Activated CD8-positive, alpha-beta memory T cell treated with anti-CD3 and anti-CD28 coated beads, Interleukin-2, amount 50 U/mL, for 48 hours (primary cell): ENCODE measurements at regions not wholly inside any gene's neighbourhood (a gene's known extent, or its start where the extent isn't known, plus 50 kb on each side); places are given as distances from the start of the nearest gene placed in this dataset.
"Not testable (repeated sequence)": the region's sequence is repeated elsewhere in the genome, so short reads cannot be mapped to it uniquely, and the experiment has no call there.

Experiments
- DNase-seq: peaks from one replicate; pipeline ENCODE4 v3.0.0-alpha.2; 2020

DNA sequence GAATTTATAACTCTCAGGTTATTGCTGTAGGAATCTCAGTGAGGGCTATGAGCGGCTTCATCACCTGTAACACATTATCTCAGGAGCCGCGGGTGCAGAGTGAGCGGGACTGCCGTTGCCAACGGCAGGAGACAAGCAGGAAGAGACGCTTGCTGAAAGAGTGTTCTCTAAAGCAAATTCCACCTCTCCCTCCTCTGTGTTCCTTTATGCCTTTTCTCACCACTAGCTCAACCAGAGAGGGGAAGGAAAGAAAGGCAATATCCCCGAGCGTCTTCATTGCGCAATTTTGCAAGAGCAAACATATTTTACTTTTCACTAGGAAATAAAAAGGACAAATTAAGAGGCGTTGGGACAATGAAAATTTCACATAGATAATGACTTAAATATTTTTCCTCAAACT, 185.2 kb upstream of the EXOC2 start:
- DNase-seq, result no peak

GRCh38 chr6:875012-875411, 182.1 kb upstream of the EXOC2 start:
- DNase-seq, result no peak

GRCh38 chr6:872570-873125, 179.7 kb upstream of the EXOC2 start:
- DNase-seq, result no peak

- DNase-seq, result no peak
Observed at GRCh38 chr6:871503-871902, 178.6 kb upstream of the EXOC2 start.

DNA sequence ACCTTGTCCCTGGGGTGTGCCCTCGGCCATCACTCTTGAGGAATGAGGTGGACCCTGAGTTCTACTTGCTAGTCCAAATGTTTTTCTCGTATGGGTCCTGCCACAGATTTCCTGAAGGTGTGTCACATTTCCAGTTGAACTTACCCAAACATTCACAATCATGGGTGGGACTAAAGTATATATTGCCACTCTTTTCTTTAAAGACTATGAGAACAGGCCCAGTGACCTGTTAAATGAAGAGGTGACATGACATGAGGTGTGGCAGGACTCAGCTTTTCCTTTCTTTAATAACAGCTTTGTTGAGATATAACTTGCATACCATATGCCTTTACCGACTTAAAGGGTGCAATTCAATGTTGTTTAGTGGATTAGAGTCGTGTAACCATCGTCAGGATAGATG, 177.2 kb upstream of the EXOC2 start:
- DNase-seq, result no peak

DNA sequence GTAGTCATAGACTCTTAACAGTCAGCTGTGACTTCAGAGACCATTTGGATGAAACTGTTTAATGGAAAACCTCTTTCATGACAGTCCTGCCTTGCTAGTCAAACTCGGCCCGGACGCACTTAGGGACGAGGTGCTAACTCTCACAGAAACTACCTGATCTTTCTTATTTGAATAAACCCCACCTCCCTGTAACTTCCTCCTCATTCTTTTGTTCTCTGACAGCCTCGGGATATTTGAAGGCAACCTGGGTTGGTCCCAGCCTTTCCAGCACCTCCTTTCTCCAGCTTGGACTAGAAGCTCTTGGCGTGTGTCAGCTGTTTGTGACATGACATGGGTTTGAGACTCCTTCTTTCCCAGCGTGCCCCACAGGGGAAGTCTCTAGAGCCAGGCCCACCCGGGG, 175.3 kb upstream of the EXOC2 start:
- DNase-seq, result no peak

- no peak for DNase-seq
Observed at GRCh38 chr6:867378-867777, 174.4 kb upstream of the EXOC2 start.

GRCh38 chr6:866316-866715, 173.4 kb upstream of the EXOC2 start:
- no peak for DNase-seq

GRCh38 chr6:865846-866245, 172.9 kb upstream of the EXOC2 start:
- no peak for DNase-seq

- DNase-seq, result no peak
Observed at GRCh38 chr6:863831-864230, 170.9 kb upstream of the EXOC2 start.

GRCh38 chr6:863127-863526, 170.2 kb upstream of the EXOC2 start:
- not testable (repeated sequence) for DNase-seq

DNA sequence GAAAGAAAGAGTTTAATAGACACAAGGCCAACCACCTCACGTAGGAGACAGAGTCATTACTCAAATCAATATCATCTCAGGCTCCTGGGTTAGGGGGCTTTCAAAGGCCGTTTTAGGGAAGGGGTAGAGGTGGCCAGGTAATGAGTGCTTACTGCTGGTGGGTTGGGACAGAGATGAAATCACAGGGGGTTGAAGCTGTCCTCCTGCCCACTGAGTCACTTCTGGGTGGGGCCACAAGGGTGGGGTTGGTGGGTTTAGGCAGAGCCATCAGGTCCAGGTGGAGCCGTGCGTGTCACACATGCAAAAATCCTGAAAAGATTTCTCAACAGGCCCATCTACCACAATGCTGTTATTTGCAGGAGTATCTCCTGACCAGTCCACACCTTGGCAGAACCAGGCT, 167.0 kb upstream of the EXOC2 start:
- DNase-seq, result no peak

DNA sequence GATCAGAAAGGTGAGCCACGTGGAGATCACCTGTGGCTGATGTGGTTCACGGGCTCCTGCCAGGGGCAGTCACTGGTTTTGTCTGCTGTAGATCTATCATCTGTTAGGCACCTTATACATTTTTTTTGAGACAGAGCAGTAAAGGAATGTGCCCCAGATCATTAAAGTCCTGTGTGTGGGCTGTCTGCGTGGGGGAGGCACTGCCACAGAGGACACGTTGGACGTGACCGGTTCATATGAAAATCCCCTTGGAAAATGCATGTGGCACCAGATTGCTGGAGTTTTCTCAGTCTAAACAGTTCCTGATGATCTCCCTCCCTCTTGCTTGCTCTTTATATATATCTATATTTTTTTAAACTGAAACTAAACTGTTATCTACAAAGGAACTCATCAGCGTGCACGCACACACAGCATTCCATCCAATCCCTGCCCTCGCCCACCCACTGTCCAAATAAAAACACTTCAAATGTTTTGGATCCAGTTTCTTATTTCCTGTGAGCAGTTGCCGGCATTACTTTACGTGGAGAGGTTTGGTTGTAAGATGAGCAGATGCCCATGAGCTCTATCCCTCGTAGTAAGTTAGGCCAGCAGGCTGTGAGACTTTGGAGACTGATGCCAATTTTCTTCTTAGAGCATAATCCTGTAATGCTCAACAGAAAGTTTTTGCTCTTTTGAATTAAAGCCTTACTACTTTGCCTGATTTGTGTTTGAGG, 161.6 kb upstream of the EXOC2 start:
- DNase-seq, result no peak

DNA sequence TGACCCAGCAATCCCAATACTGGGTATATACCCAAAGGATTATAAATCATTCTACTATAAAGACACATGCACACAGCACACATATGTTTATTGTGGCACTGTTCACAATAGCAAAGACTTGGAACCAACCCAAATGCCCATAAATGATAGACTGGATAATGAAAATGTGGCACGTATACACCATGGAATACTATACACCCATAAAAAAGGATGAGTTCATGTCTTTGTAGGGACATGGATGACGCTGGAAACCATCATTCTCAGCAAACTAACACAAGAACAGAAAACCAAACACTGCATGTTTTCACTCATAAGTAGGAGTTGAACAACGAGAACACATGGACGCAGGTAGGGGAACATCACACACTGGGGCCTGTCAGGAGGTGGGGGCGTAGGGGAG, 159.3 kb upstream of the EXOC2 start:
- DNase-seq, result not testable (repeated sequence)

- DNase-seq, result no peak
Observed at GRCh38 chr6:849075-849506, 156.2 kb upstream of the EXOC2 start.

- DNase-seq, result no peak
Observed at GRCh38 chr6:845566-845965, 152.6 kb upstream of the EXOC2 start.

DNA sequence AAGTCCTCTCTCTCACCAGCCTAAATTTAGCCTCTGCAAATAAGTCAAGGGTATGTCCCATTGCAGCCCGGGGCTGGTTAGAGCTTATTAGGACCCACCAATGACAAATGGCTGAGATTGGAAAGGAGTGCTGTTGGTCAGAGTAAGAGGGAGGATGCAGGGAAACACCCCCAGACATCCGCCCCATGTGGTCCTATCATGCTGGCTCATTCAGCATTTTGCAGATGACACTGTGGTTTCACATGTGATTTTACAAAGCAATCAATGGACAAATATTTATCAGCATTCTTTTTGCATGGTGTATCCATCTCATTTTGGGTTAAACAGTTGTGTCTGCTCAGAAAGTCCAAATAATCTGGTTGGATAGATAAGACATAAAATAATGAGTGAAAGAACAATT, 152.2 kb upstream of the EXOC2 start:
- no peak for DNase-seq

- DNase-seq, result no peak
Observed at GRCh38 chr6:842141-842540, 149.2 kb upstream of the EXOC2 start.

DNA sequence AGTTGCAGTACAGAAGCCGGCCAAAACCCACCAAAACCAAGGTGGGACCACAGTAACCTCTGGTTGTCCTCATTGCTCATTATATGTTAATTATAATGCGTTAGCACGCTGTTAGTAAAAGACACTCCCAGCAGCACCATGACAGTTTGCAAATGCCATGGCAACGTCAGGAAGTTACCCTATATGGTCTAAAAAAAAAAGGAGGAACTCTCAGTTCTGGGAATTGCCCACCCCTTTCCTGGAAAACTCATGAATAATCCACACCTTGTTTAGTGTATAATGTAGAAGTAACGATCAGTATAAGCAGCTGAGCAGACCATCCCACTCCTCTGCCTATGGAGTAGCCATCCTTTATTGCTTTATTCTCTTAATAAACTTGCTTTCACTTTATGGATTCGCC, 148.6 kb upstream of the EXOC2 start:
- no peak for DNase-seq

DNA sequence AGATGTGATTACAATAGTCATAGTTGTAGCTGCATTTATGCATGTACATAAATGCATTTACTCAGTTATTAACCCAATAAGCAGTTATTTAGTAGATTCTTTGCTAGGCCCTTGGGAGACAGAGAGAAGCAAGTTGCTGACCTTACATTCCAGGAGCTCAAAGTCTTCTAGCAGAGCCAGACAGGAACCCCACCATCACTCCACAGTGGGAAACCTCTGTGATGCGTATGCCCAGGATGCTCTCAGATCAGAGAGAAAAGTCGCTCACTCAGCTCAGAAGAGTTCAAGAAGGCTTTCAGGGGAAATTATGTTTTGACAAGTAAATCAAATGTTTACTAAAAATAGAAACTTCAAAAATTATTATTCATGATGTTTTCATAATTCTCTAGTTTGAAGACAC, 146.3 kb upstream of the EXOC2 start:
- no peak for DNase-seq

- DNase-seq, result no peak
Observed at GRCh38 chr6:837380-837779, 144.4 kb upstream of the EXOC2 start.

- no peak for DNase-seq
Observed at GRCh38 chr6:836276-836853, 143.4 kb upstream of the EXOC2 start.

DNA sequence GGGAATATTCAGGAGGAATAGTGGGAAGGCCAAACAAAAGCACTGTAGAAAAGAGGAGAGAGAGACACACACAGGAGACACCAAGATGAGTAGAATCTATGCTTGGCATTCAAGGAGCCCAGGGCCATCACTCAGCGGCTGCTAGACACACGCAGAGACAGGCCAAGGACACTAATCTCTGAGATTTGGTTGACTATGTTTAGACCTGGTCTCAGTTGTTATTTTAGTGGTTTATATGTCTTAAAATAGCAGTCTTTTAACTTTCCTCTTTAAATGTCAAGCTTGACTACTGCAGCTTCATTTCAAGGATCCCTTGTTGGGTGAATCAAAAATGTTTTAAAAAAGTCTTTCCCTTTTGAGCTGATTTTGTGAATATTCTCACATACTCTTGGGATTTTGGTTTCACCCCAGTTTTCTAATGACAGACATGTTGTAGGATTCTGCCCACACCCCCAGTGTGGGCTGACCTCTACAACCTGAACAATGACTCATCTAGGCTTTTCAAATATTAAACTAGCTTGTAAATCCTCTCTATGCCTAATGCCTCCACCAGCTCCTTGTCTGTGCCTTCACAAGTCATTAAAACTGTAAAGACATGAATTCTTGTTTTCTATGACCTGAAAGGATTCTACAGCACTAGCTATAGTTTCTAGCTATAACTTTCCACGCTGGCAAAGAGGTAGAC, 142.7 kb upstream of the EXOC2 start:
- no peak for DNase-seq

DNA sequence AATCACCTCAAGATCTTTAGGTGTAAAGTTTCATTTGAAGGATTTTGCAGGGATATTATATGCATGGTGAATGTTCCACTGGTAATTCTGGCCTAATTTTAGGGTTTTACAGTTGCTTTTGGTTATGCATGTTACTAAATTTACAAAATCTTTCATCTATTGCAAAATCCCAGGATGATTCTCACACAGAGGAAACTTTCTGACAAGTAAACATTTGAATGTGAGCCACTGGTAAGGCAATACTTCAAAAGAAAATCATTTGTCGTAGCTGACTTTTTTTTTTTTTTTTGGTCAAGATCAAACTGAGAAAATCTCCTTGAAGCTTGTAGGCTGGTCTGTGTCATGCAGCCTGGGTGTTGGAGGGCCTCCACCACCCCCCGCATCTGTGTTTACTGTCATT, 141.9 kb upstream of the EXOC2 start:
- DNase-seq, result no peak
